Mesothelial cell of epicardium (in vitro differentiated cells): ENCODE measurements at regions not wholly inside any gene's neighbourhood (a gene's known extent, or its start where the extent isn't known, plus 50 kb on each side); places are given as distances from the start of the nearest gene placed in this dataset.

Experiments
- DNase-seq, 2 experiments: peaks; one replicate each; pipeline ENCODE4 v3.0.0; 2021; ENCODE audit warnings: low spot score in 2 of 2; ENCODE audit not compliant: unreplicated experiment in 2 of 2
- H3K27ac Mint-ChIP-seq: 2 replicates; pipeline ENCODE4 v1.8.0; 2021; ENCODE audit warnings: mixed read lengths
- H3K27me3 Mint-ChIP-seq: 2 replicates; pipeline ENCODE4 v1.8.0; 2021; ENCODE audit warnings: low read depth, mixed read lengths
- H3K36me3 Mint-ChIP-seq: 2 replicates; pipeline ENCODE4 v1.8.0; 2021; ENCODE audit warnings: mixed read lengths
- H3K4me1 Mint-ChIP-seq: 2 replicates; pipeline ENCODE4 v1.8.0; 2021; ENCODE audit warnings: mixed read lengths
- H3K4me3 Mint-ChIP-seq: 2 replicates; pipeline ENCODE4 v1.8.0; 2021; ENCODE audit warnings: mild to moderate bottlenecking, moderate library complexity, mixed read lengths
- H3K9me3 Mint-ChIP-seq: 2 replicates; pipeline ENCODE4 v1.8.0; 2021; ENCODE audit warnings: mixed read lengths
- TF ChIP-seq, protein P1 (sequence below): fragments of 200-600 bp; sonication (generic); IDR thresholded peaks from one replicate; pipeline ENCODE4 v1.5.0; 2021; ENCODE audit warnings: antibody characterized with exemption; ENCODE audit not compliant: unreplicated experiment

DNA sequence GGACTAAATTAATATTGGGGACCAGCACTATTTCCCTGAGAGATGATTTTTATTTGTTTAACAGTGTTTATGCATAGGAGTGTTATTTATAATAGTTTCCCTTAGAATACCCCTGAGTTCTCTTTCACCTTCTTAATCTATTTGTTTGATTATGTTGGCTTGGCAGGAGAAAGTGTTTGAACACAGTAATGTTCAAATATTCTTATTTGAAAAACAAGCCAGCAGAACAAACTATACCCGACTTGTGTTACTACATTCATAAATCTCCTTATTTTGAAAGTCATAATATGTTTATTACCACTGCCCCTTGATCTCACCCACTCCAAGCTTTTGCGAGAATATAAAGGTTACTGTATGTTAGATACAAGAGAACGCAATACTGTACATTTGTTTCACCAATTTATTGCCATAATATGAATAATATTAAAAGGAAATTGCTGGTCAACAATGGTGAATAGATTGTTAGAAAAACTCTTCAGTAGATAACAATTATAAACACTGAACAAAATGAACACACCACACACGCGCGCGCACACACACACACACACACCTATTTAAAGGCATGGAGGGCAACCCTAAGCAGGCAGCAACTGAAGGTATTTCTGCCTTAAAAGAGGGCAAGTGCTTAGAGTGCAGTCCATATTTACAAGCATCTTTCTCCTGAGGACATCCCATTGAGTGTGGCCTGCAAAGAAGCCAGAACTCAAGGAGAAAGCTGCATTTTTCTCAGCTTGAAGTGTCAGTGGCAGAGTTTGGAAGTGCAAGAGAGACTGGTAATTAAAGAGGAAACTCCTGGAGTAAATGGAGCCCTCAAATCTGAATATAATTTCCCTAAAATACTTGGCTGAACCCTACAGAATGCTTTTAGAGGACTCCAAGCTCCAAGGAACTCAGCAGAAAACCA lies 279.4 kb upstream of the MAN1A1 start:
- H3K9me3 Mint-ChIP-seq = peaks cover 22% of the 10 kb centered on the region
- no peak for DNase-seq
- TF ChIP-seq, protein P1, sequence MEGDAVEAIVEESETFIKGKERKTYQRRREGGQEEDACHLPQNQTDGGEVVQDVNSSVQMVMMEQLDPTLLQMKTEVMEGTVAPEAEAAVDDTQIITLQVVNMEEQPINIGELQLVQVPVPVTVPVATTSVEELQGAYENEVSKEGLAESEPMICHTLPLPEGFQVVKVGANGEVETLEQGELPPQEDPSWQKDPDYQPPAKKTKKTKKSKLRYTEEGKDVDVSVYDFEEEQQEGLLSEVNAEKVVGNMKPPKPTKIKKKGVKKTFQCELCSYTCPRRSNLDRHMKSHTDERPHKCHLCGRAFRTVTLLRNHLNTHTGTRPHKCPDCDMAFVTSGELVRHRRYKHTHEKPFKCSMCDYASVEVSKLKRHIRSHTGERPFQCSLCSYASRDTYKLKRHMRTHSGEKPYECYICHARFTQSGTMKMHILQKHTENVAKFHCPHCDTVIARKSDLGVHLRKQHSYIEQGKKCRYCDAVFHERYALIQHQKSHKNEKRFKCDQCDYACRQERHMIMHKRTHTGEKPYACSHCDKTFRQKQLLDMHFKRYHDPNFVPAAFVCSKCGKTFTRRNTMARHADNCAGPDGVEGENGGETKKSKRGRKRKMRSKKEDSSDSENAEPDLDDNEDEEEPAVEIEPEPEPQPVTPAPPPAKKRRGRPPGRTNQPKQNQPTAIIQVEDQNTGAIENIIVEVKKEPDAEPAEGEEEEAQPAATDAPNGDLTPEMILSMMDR = peak; percentile 25
- peaks cover 7% of the 10 kb centered on the region for H3K36me3 Mint-ChIP-seq
- H3K4me3 Mint-ChIP-seq = no peak overlapping the region
- peak overlapping the region; percentile 66 for H3K27ac Mint-ChIP-seq
- no peaks in the 10 kb centered on the region for H3K27me3 Mint-ChIP-seq
- H3K4me1 Mint-ChIP-seq = peaks cover 33% of the 10 kb centered on the region

DNA sequence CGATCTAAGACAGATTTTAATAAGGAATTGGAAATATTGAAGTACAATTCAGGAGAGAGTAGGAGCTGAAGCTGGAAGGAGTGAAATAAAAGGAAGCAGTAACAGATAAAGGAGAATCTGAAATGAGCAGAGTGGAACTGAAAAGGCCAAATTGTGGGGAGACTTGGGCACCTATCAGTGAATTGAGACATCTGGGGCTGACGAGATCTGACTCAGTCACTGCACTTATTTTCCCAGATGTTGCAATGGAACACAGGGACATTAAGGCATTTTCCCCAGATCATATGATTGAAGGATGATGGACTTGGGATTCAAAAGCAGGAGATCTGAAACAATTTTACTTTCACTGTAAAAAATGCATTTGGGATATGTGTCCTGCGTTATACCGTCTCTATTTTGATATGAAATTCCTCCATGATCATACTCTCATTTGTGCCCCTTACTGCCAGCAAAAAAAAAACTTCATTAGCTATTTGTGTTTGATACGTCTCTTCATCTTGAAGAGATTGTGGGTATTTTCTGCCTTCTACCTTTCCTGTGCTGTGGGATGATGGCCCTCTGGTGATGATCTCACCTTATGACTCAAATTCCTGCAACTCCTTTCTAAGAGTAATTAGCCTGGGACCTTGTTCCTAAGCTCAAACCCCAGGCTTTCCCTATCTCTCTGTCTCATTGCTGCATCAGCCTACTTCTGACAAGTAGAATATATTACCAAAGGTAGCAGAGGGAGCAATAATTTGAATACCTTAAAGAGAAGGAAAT lies 278.5 kb upstream of the MAN1A1 start:
- TF ChIP-seq, protein P1 = no peak
- Mint-ChIP-seq H3K27ac (peak overlapping the region; percentile 57), H3K4me3 (no peak overlapping the region), H3K4me1 (peaks cover 42% of the 10 kb centered on the region), H3K36me3 (peaks cover 7% of the 10 kb centered on the region), H3K27me3 (no peaks in the 10 kb centered on the region), H3K9me3 (peaks cover 18% of the 10 kb centered on the region)
- no peak for DNase-seq

DNA sequence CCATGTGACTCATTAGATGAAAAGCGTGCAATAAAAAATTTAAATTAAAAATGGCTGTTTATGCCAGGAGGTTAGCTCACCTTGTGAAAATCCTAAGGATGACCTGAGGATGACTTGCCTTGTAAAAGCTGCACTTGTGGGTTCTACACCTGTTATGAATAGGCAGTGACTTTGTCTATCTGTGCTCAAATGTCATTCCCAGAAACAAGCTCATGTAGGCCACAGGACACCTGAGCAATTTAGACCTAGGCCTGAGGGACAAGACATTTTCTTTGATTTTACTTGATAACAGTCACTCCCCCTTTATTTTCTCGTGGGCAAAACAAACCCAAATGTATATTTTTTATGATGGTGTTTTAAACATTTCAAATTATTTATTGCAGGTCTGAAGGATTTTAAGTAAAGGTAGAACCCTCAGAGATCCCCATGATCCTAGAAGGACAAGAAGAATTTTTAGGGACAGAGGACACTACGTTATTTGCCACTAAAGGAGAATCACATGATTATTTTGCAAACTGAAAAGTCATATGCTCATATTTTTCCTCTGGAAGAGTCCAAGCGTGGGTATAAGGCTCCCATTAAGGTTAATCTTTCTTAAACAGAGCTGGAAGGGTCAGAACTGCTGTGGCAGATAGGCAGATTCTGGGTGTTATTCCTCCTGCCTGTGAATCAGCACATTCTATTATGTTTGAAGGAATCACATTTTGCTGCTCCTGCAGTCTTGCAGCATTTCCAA lies 277.5 kb upstream of the MAN1A1 start:
- peaks cover 13% of the 10 kb centered on the region for H3K9me3 Mint-ChIP-seq
- H3K4me1 Mint-ChIP-seq = peaks cover 50% of the 10 kb centered on the region
- TF ChIP-seq, protein P1 = no peak
- no peaks in the 10 kb centered on the region for H3K27me3 Mint-ChIP-seq
- no peak overlapping the region for H3K27ac Mint-ChIP-seq
- peaks cover 6% of the 10 kb centered on the region for H3K36me3 Mint-ChIP-seq
- no peak for DNase-seq
- H3K4me3 Mint-ChIP-seq = no peak overlapping the region

GRCh38 chr6:119620846-119621555 lies 271.4 kb upstream of the MAN1A1 start:
- Mint-ChIP-seq H3K36me3 (no peaks in the 10 kb centered on the region), H3K27me3 (no peaks in the 10 kb centered on the region), H3K9me3 (peaks cover 5% of the 10 kb centered on the region), H3K4me3 (no peak overlapping the region), H3K27ac (peak overlapping the region; percentile 44), H3K4me1 (peaks cover 42% of the 10 kb centered on the region)
- DNase-seq = no peak
- TF ChIP-seq, protein P1 = no peak

GRCh38 chr6:119614138-119614537 lies 264.6 kb upstream of the MAN1A1 start:
- Mint-ChIP-seq H3K4me1 (peaks cover 28% of the 10 kb centered on the region), H3K27ac (no peak overlapping the region), H3K9me3 (peaks cover 12% of the 10 kb centered on the region), H3K4me3 (no peak overlapping the region), H3K36me3 (no peaks in the 10 kb centered on the region), H3K27me3 (no peaks in the 10 kb centered on the region)
- TF ChIP-seq, protein P1 = no peak
- DNase-seq = no peak
